ENCODE measurements at regions not wholly inside any gene's neighbourhood (a gene's known extent, or its start where the extent isn't known, plus 50 kb on each side); places are given as distances from the start of the nearest gene placed in this dataset.

- Histone ChIP-seq H3K27ac (ENCODE audit: low read depth, low read length) (no peak overlapping the region), H2AFZ (ENCODE audit: low read depth, low read length, poor library complexity, severe bottlenecking) (no peak overlapping the region), H3K4me1 (ENCODE audit: control insufficient read depth in 1 of 2, insufficient read depth in 2 of 2, low read length in 2 of 2) (no peaks in the 10 kb centered on the region), H3K36me3 (ENCODE audit: control insufficient read depth in 1 of 2, insufficient read depth in 2 of 2, low read length in 2 of 2) (no peaks in the 10 kb centered on the region), H3K9ac (ENCODE audit: low read length) (no peak overlapping the region), H3K9me2 (ENCODE audit: insufficient read depth) (no peaks in the 10 kb centered on the region), H3K4me3 (replicated peaks in 1 of 2; ENCODE audit: low read depth in 1 of 2, low read length in 2 of 2) (no peak overlapping the region), H3K9me3 (ENCODE audit: control insufficient read depth in 1 of 2, insufficient read depth in 1 of 2, low read depth in 1 of 2, low read length in 2 of 2) (no peaks in the 10 kb centered on the region), H3K79me2 (ENCODE audit: insufficient read depth, low read length) (no peaks in the 10 kb centered on the region), H4K20me1 (ENCODE audit: insufficient read depth) (no peaks in the 10 kb centered on the region), H3K27me3 (ENCODE audit: insufficient read depth, low read length) (no peaks in the 10 kb centered on the region), H3K4me2 (ENCODE audit: low read length) (no peak overlapping the region)
- POLR2A ChIA-PET = no interaction called here
- CTCF ChIA-PET = no interaction called here
- BruUV-seq (replicated peaks) = no TSS peak
- TF ChIP-seq ZNF274 (IDR thresholded peaks at IDR 0.05; ENCODE audit: low read depth, low read length) (no peak), SIN3A (IDR thresholded peaks at IDR 0.05; ENCODE audit: low read depth) (no peak), ZFX (IDR thresholded peaks at IDR 0.05) (no peak), CBX3 (IDR thresholded peaks at IDR 0.05; ENCODE audit: low read depth) (no peak), REST (IDR thresholded peaks at IDR 0.05; ENCODE audit: low read depth) (no peak), ELF1 (IDR thresholded peaks at IDR 0.05; ENCODE audit: borderline replicate concordance, low read depth) (no peak), SP1 (IDR thresholded peaks at IDR 0.05; ENCODE audit: low read depth) (no peak), YY1 (IDR thresholded peaks at IDR 0.05; ENCODE audit: extremely low read depth, insufficient replicate concordance, low read depth, low read length) (no peak), ATF3 (IDR thresholded peaks at IDR 0.05) (no peak), SRF (IDR thresholded peaks at IDR 0.05; ENCODE audit: low read depth) (no peak), CEBPB (IDR thresholded peaks at IDR 0.05; ENCODE audit: low read depth) (no peak), POLR2AphosphoS5 (IDR thresholded peaks at IDR 0.05; ENCODE audit: low read depth, low read length) (no peak), MAX (IDR thresholded peaks at IDR 0.05) (no peak), EZH2phosphoT487 (IDR thresholded peaks at IDR 0.05; ENCODE audit: borderline replicate concordance) (no peak), ZBTB33 (IDR thresholded peaks at IDR 0.05; ENCODE audit: extremely low read depth, insufficient replicate concordance, low read length) (no peak), CTCF (IDR thresholded peaks at IDR 0.05 in 2 of 3, conservative IDR thresholded peaks at IDR 0.05 in 1 of 3; ENCODE audit: borderline replicate concordance in 1 of 3, insufficient read depth in 1 of 3, low read depth in 2 of 3, low read length in 2 of 3) (no peak)
- RAD21 ChIA-PET (ENCODE audit: low non-redundant PET in 1 of 2, low total read pairs in 2 of 2, uncharacterized antibody in 2 of 2, unreplicated experiment in 2 of 2) = no interaction called here
- intact Hi-C loops (cut with micrococcal nuclease) = no loop called here
- ATAC-seq (no peak), DNase-seq (ENCODE audit: low read depth, low spot score) (no peak)
Observed at GRCh38 chr2:145343287-145343686, 823.4 kb upstream of the ZEB2 start.
